GM21717 (cell line): ENCODE measurements at regions not wholly inside any gene's neighbourhood (a gene's known extent, or its start where the extent isn't known, plus 50 kb on each side); places are given as distances from the start of the nearest gene placed in this dataset.

Experiments used
- ATAC-seq: cut with Tn5 transposase; IDR thresholded peaks from one replicate; pipeline ENCODE4 v1.9.1; 2021; ENCODE audit warnings: mild to moderate bottlenecking, moderate library complexity; ENCODE audit not compliant: unreplicated experiment

DNA sequence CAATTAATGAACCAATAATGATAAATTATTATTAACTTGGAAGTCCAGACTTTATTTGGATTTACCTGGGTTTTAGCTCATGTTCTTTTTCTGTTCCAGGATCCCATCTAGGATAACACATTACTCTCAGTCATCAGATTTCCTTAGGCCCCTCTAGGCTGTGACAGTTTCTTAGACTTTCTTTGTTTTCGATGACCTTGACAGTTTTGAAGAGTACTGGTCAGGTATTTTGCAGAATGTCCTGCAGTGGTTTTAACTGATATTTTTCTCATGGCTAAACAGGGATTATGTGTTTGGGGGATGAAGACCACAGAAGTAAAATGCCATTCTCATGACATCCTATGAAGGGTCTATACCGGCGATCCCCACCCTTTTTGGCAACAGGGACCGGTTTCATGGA, 144.0 kb downstream of the NAV1 start:
- ATAC-seq, result no peak

DNA sequence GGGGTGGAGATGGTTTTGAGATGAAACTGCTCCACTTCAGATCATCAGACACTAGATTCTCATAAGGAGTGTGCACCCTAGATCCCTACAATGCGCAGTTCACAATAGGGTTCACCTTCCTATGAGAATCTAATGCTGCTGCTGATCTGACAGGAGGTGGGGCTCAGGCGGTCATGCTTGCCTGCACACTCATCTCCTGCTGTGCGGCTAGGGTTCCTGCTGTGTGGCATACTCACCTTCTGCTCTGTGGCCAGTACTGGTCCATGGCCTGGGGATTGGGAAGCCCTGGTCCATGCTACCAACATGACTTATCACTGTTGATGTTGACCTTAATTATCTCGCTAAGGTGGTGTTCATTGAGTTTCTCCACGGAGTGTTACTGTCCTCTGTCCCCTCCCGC, 144.5 kb downstream of the NAV1 start:
- no peak for ATAC-seq

DNA sequence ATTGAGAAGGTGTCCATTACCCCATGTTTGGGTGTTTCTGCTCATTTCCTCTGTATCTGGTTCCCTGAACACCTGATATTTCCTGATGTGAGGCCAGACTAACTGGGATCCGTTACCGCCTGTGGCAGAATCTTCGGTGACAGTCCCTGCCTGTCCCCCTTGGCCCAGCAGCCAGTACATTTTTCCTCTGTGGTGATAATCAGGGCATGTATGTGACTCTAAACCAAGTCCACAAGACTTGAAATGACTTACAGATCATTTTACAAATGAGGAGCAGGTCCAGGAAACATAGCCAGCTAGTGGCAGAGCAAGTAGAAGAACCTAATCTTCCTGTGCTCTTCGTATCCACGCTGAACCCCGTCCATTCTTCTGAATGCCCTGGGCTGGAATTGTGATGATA, 143.5 kb upstream of the IPO9 start:
- ATAC-seq, result no peak

DNA sequence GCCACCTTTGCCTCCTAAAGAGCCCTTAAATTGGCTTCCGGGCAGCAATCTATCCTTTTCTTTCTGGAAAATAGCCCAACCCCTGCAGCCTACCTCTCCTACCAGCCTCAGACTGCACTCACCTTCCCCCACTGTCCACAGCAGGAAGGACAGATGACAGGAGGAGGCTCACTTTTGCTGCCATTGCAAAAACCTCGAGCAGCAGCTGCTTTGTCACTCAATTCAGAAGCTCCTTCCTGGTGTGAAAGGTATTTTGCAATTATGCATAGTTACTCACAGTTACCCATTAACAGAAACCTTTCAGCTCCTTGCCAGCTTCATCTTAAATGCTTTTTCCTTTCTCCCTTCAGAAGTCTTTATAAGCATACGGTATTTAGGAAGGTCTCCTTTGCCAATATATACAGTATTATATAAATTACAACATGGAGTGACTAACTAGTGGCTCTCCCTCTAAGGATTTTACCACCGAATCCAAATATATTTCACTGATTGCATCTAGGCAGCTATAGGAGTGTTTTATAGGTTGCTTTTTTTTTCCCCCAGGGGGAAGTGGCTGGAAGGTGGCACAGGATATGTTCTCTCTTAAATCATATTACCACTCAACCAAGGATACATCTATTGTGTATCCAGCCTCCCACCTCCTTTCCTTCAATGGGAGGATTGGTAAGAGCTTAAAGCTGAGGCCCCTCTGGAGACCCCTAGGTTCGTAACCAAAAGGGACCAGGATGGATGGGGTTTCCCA, 142.1 kb upstream of the IPO9 start:
- no peak for ATAC-seq

DNA sequence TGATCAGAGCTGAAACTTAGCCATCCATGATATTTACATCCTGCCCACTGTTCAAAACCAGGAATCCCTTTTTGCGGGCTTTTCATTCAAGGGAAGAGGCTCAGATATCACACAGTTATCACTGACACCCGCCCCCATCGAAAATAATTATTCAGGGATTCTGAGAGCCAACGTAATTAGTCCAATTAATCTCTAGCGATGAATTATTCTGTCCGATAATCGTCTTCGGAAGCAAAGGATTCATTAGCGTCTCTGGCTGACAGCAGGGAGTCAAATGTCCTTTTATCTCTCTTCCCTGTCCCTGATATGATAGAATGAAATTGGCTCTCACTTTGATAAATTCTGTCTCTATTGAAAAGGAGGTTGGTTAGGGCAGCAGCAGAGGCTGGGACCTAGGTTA, 140.4 kb upstream of the IPO9 start:
- ATAC-seq, result no peak

DNA sequence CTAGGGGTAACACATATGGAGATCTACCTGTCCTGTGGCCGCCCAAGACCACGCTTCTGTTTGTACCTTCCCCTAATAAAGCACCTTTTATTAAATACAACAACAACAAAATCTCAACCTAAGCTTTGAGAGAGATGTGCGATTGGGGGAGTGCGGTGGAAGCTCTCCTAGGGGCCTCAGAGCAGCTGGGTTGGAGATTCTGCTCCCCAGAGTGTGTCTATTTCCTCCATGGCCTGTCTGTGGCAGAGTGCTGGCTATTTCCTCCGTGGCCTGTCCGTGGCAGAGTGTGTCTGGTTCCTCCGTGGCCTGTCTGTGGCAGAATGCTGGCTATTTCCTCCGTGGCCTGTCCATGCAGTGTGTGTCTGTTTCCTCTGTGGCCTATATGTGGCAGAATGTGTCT, 139.3 kb upstream of the IPO9 start:
- no peak for ATAC-seq

DNA sequence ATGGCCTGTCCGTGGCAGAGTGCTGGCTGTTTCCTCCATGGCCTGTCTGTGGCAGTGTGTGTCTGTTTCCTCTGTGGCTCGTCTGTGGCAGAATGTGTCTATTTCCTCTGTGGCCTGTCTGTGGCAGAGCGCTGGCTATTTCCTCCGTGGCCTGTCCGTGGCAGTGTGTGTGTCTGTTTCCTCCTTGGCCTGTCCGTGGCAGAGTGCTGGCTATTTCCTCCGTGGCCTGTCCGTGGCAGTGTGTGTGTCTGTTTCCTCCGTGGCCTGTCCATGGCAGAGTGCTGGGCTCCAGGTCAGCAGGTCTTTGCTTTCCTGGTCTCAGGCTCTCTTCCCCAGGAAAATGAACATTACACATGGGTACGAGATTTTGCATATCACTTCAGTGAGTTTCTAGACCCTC, 138.4 kb upstream of the IPO9 start:
- ATAC-seq, result no peak

DNA sequence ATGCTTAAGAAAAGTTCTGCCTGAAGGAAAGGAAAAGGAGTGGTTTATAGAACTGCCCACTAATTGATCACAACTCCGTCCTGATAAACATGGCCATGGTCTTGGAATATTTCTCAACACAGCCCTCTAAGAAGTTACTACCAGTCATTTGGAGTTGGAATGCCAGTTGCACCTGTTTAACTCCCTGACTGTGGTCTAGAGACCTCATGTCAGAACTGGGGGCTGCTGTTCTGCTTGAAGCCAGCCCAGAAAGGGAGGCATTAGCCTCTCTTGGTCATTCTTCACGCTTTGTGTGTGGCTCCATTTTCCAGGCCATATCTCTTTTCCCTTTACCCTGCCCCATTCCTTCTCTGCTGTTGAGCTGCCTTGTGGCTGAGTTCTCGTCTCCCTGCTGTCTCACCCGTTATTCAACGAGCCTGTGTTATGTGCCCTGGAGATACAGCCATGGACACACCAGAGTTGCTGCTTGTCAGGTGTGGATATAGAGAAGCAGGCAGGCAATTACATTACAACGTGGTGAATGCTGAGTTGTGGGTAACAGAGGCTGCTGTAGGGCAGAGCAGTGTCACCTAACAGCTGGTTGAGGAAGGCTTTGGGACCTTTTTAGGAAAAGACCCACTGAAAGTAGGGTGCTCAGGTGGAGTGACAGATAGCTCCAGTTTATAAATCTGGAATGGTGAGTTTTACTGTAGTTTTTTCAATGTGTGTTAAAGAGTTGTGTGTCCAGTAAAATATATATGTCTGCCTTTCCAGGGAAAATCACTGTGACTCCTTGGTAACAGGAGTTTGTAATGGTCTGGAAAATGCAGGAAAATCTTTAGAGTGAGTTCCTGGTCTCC, 137.0 kb upstream of the IPO9 start:
- no peak for ATAC-seq

DNA sequence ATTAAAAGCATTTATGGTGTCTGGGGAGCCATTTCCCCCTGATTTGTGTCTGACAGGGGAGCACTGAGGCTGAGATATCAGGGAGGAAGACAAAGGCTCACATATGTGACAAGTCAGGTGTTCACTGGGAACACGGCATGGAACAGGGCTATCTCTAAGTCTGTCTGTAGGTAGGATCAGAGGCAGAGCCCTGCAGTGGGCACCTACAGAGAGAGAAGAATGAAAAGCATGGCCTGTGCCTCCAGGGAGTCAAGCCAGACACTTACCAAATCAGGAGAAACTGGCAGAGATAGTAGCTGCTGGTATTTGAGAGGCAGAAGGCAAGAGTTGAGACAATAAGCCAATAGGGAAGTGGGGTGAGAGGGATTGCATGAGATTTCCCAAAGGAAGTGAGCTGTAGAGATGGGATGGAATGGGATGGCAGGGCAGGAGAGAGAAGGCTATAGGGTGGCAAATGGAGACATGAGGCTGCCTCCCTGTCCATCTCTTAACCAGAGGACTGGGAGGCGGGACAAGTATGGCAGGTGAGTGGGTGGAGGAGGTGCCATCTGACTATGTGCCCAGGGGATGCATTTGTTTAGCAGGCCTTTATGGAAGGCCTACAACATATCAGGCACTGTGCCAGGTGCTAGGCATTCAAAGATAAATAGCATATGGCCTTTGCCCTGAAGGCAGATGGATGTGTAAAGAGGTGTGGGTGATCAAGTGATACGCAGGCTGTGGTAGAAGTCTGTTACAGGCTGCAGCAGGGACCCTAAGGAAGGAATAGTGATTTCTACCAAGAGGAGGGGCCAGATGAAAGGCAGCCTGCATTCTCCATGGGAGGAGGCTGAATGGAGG, 136.2 kb upstream of the IPO9 start:
- ATAC-seq, result no peak

DNA sequence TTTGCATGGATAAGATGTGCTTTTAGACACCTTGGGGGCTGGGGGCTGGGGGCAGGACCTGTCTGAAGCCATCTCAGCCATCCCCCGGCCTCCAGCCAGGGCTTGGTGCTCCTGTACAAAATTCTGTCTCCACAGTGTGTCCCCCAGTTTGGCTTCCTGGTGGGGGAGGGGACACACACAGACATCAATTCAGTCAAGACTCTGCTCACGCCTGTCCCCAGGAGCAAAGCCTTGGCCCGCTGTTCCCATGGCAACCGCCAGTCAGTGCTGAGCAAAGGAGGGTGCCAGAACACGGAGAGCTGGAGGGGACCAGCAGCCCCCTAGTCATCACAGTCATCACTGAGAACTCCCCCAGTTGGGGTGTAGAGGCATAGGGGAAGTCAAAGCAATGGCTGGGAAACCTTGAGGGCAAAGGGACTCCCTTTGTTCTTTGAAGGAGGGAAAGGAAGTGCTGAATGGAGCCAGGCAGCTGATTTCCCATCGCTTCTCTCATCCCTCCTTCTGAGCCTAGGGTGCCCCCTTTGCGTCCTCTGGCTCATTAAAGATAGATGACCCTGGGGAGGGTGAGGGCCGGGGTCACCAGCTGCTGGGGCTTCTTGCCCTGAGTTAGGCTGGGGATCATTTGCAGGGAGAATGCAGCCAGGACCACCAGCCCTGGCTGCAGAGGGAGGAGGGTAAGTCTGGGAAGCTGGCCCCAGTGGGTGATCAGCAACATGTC, 134.9 kb upstream of the IPO9 start:
- ATAC-seq, result no peak

DNA sequence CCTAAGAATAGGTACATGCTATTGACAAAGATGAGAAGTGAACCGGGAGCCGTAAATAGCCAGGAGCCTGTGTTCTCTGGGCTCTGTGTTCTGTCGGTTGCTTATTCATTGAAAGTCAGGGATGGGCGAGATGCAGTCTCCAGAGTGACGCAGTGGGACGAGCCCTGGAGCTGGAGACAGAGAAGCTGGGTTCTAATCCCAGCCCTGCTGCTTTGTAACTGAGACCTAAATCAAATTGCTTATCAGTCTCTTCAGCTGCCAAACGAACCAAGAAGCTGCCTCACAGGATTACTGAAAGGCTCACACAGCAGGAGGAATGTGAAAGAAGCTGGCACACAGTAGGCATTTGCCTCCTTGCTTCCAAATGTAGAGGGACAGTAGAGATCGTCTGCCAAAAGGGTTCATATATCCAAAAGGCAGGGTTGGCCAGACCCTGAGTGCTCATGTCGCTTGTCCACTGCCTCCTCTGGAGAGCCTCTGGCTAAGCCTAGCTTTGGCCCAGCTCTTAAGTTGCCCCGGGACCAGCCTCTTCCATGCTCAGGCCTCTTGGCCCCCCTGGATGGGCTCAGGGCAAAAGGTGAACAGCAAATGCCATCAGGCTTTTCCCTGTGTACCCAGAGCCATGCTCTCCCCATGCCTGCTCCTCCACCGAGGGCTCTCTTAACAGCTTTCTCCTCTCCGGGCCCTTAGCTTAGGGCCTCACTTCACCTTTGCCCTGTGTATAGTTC, 134.2 kb upstream of the IPO9 start:
- no peak for ATAC-seq

DNA sequence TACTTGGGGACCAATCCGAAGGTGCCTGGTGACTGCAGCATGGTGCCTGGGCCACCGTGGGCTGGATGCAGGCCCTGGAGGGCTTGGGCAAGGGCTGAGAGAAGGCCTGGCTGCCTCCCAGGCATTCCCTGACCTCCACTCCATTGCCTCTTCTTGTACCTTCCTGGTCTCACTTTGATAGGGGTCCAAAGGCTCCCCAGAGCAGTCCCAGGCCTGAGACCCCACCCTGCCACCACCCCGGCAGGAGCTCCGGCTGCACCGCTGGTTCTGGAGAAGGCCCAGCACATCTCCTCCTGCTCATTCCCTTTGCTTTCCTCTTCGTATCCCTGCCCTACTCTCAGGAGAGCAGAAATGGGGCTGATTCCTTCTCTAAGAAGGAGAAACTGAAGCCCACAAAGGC, 133.3 kb upstream of the IPO9 start:
- ATAC-seq, result no peak

DNA sequence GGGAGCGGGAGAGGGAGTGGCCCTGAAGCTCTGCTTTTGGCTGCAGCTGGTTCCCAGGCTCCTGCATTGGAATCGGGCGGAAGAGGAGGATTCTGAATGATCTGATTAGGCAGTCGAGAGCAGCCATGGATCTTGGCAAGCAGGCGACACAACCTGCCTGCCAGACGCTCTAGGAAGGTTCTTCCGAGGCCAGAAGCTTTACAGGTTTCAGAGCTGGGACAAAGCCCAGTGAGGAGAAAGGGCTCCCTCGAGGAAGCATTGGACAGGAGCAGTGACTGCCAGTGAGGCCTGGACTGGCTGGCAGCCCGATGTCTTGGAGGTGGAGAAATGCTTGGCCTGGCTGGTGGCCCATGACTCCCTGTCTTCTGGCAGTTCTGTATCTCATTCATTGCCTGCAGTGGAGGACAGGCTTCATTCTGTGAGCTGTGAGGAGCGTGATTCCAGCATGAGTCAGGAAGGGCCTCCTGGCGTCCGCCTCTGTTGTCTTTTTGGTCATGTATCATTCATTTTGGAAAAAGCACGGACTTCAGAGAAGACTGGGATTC, 132.7 kb upstream of the IPO9 start:
- no peak for ATAC-seq

DNA sequence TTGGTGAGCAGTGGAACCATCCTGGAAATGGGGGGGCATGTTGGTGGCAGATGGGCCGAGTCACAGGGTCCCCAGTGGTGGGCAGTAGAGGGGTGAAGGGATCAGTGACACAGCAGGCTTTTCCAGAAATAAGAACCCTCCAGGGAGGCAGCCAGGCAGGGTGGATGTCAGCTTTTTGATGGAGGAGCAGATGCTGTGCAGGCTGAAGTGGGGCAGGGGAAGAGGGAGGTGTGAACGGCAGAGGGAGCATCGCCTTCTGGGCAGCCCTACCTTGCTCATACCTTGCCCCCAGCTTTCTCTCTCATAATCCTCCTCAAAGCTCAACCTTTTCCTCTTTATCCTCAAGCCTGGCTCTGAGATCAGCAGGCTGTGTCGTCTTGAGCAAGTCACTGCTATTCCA, 131.8 kb upstream of the IPO9 start:
- no peak for ATAC-seq

DNA sequence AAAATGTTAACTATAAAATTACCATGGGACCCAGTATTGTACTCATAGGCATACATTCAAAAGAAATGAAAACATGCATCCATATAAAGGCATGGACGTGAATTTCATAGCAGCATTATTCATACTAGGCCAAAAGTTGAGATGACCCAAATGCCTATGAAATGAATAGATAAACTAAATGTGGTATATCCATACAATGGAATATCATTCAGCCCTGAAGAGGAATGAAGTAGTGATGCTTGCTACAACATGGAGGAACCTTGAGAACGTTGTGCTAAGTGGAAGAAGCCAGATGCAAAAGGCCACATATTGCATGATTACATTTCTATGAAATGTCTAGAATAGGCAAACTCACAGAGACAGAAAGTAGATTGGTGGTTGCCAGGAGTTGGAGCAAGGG, 127.1 kb upstream of the IPO9 start:
- no peak for ATAC-seq

DNA sequence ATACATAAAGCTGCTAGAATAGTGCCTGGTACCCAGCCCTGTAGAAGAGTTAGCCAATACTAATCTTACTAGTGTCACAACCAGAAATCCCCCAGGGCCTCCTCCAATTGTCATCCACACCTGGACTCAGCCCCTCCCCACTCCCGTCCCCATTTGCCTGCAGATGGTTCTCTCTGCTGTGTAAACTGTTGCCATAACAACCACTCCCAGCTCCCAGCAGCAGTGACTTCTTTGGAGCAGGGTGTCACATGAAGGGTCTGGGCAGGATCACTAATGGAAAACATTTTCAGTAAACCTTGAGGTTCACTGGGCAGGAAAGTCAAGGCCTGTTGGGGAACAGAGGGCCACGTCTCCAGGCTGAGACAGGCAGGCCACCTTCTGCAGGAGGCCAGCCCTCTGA, 126.0 kb upstream of the IPO9 start:
- no peak for ATAC-seq

DNA sequence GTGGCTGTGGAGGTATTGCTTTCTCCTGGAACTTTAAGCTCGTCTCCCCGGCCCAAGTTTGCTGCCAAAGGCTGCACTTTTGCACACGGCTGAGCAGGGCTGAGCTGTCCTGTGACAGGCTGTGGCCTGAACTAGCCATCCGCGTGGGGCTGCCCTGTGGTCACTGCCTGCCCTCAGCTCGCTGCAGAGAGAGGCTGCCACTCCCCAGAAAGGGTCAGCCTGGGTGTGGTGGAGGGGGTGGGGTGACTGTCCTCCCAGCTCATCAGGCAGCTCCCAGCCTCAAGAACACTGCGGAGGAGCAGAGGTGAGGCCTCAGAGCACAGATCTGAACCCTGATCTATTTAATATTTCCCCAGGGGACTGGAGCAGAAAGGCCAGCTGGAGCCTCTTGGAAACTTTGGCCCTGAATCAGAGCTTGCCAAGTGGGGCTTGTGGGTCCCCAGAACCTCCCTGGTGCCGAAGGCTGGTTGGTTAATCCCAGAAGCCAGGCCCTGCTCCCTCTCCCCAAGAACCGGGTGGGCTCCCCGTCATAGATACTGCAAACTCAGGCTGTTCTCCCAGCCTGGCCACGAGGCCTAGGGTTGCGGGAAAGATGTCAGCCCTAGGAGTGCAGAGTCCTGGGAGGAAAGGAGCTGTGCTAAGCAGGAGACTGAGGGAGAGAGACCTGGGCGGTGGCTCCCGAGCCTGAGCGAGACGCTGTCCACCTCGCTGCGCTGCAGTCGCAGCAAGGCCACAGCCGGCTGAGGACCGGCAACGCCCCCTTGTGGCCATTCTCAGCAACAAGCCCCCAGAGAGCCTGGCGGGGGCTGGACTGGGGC, 125.1 kb upstream of the IPO9 start:
- ATAC-seq, result no peak

DNA sequence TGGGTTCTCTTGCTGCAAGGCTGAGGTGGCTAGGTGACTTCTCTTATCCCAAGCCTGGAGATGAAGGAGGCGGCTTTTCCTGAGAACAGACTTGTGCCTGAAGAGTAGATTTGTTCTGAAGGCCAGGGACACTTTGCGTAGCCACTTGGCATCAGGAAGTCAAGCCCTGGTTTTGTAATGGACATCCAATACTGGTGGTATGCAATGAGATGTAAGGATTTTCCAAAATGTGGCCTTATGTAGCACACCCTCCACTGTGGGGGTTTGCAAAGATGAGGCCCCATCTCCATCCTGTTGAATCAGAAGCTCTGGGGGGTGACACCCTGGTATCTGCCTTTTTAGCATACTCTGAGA, 124.5 kb upstream of the IPO9 start:
- ATAC-seq, result no peak

DNA sequence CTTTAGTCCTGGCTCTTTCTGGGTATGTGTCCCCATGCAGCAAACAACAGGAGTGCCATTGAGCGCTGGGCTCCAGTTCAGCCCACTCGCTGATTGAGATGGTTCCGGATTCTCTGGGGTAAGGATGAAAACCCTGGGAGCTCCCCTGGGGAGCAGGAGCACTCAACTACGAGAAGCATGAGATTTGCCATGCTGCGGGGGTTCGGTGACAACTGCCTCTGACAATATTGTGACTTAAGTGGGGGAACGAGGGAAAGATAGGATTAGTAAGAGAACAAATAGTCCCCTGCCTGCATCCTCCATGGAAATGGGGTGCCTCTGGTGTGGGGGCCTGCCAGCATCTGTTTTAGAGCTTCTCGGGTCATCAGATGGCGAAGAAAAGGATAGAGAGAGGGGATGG, 123.6 kb upstream of the IPO9 start:
- ATAC-seq, result no peak
